ENCODE measurements at regions not wholly inside any gene's neighbourhood (a gene's known extent, or its start where the extent isn't known, plus 50 kb on each side); places are given as distances from the start of the nearest gene placed in this dataset.
"Not testable (repeated sequence)": the region's sequence is repeated elsewhere in the genome, so short reads cannot be mapped to it uniquely, and the experiment has no call there.

GRCh38 chr6:21731411-21732031 lies 138.0 kb downstream of the SOX4 start:
- Mint-ChIP-seq H3K4me3 (no peak overlapping the region), H3K9me3 (no peaks in the 10 kb centered on the region), H3K4me1 (no peaks in the 10 kb centered on the region), H3K36me3 (no peaks in the 10 kb centered on the region), H3K27ac (no peak overlapping the region)
- ATAC-seq (no peak), DNase-seq (ENCODE audit: low spot score in 2 of 2) (no peak)

GRCh38 chr6:21732032-21732730 lies 138.6 kb downstream of the SOX4 start:
- H3K4me1 Mint-ChIP-seq; DNase-seq (ENCODE audit: low spot score in 2 of 2); ATAC-seq; H3K27ac Mint-ChIP-seq; H3K9me3 Mint-ChIP-seq; H3K4me3 Mint-ChIP-seq; H3K36me3 Mint-ChIP-seq: not testable (repeated sequence)

DNA sequence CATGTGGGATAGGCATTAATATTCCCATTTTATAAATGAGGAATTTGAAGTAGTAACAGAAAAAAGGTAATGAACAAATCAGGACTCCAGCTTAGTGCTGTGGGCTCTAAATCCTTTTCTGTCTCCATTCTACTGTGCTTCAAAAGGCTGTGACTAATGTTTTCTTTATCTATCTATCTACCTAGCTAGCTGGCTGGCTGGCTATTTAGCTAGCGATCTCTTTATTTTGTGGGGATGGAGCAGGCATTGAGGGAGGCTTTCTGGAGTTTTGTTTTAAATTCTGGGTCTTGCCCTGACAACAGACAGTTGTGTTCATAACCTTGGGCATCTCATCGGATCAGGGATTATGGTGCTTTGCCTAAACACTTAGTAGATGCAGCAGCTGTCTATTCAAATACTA lies 139.2 kb downstream of the SOX4 start:
- H3K4me3 Mint-ChIP-seq, result no peak overlapping the region
- ATAC-seq, result no peak
- DNase-seq (ENCODE audit: low spot score in 2 of 2), result no peak
- no peaks in the 10 kb centered on the region for H3K4me1 Mint-ChIP-seq
- no peaks in the 10 kb centered on the region for H3K36me3 Mint-ChIP-seq
- no peak overlapping the region for H3K27ac Mint-ChIP-seq
- H3K9me3 Mint-ChIP-seq, result no peaks in the 10 kb centered on the region

- H3K9me3 Mint-ChIP-seq, result no peaks in the 10 kb centered on the region
- no peaks in the 10 kb centered on the region for H3K36me3 Mint-ChIP-seq
- no peak overlapping the region for H3K27ac Mint-ChIP-seq
- no peak for ATAC-seq
- H3K4me1 Mint-ChIP-seq, result no peaks in the 10 kb centered on the region
- H3K4me3 Mint-ChIP-seq, result no peak overlapping the region
- DNase-seq (ENCODE audit: low spot score in 2 of 2), result no peak
Measured at GRCh38 chr6:21733311-21733710, 139.8 kb downstream of the SOX4 start.

DNA sequence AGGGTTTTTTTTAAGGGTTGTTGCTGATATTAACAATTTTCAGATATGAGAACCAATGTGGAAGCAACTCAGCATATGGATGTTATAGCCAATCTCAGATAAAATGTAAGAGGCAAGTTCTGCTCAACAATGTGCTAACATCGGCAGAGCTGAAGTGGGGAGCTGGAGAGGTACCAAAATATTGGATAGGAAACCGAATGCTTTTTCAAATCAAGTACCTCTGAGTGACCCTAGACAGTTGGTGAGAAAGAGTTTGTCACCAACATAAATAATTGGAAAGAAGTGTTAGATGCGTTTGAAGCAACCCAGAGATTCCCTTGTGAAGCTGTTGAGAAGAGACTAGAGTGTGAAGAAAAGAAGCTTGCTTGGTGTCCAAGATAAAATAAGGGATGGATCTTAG lies 140.7 kb downstream of the SOX4 start:
- H3K9me3 Mint-ChIP-seq, result no peaks in the 10 kb centered on the region
- no peaks in the 10 kb centered on the region for H3K36me3 Mint-ChIP-seq
- no peak for ATAC-seq
- no peak overlapping the region for H3K27ac Mint-ChIP-seq
- no peak overlapping the region for H3K4me3 Mint-ChIP-seq
- H3K4me1 Mint-ChIP-seq, result no peaks in the 10 kb centered on the region
- no peak for DNase-seq (ENCODE audit: low spot score in 2 of 2)

- Mint-ChIP-seq H3K27ac (no peak overlapping the region), H3K4me3 (no peak overlapping the region), H3K9me3 (no peaks in the 10 kb centered on the region), H3K36me3 (no peaks in the 10 kb centered on the region), H3K4me1 (no peaks in the 10 kb centered on the region)
- DNase-seq (ENCODE audit: low spot score in 2 of 2) (no peak), ATAC-seq (no peak)
Measured at GRCh38 chr6:21738180-21739094, 144.9 kb downstream of the SOX4 start.

DNA sequence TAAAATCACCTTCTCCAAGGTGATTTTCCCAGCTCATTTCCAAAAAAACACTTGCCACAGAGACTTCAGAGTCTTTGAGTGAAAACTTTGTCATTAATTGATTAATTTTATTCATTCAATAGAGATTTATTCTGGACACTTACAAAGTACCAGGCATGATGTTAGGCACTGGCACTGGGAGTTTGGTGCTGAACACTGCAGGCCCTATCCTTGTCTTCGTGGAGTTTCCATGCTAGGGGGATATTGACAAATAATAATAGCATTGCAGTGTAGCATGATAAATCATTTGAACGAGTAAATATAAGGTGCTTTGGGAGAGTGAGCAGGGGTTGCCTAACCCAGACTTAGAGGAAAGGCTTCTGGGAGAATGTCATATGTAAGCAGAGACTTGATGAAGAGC lies 145.7 kb downstream of the SOX4 start:
- Mint-ChIP-seq H3K27ac (no peak overlapping the region), H3K36me3 (no peaks in the 10 kb centered on the region), H3K4me3 (no peak overlapping the region), H3K9me3 (no peaks in the 10 kb centered on the region), H3K4me1 (no peaks in the 10 kb centered on the region)
- no peak for DNase-seq (ENCODE audit: low spot score in 2 of 2)
- ATAC-seq, result no peak

DNA sequence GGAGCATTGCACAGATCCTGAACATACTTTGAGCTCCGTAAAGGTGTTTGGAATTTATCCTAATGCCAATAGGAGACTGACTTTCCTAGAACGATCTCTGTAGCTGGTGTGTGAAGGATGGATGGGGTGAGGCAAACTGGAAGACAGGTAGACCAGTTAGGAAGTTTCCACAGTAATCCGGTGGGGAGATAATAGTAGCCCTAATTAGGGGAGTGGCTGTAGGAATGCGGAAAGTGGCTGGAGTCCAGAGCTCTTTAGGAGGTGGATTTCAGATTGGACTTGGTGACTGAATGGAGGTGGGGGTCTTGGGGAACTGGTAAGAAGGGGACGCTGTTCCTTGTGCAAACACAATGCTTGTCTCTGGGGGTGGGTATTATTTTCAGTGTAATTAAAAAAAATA lies 146.3 kb downstream of the SOX4 start:
- Mint-ChIP-seq H3K4me1 (no peaks in the 10 kb centered on the region), H3K27ac (no peak overlapping the region), H3K9me3 (no peaks in the 10 kb centered on the region), H3K36me3 (no peaks in the 10 kb centered on the region), H3K4me3 (no peak overlapping the region)
- DNase-seq (ENCODE audit: low spot score in 2 of 2), result no peak
- ATAC-seq, result no peak

DNA sequence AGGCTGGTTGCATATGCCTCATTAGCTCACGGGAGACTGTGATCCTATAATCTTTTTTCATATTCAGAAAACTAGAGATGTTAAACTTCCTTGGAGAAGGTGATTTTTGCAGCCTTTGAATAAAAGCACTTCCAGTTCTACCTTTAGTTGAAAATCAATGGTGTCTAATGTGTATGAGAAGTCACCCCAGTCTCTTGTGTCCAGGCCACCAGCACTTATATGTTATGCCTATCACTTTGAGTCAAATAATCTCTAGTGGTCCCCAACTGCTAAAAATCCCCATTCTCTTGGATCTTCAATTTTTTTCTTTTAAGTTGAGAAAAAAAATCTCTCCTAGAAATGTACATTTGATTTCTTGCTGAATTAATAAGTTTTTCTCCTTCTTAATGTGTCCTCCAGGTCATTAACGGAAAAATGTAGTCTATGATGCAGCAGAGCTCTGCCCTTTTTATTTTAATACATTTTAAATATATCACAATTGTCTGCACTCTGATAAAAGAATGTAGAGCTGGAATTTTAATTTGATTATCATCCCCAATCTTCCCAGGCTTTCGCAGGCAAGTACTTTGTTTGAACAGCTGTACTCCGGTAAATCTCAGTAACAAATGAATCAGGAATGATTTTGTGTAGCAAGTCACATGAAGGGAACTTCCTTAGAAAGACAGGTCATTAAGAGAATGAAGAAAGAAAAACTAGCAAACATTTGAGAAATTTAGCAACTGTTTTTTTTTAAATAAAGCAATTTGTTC lies 147.0 kb downstream of the SOX4 start:
- DNase-seq (ENCODE audit: low spot score in 2 of 2) (no peak), ATAC-seq (no peak)
- H3K27ac Mint-ChIP-seq, result no peak overlapping the region
- no peaks in the 10 kb centered on the region for H3K36me3 Mint-ChIP-seq
- no peaks in the 10 kb centered on the region for H3K9me3 Mint-ChIP-seq
- H3K4me3 Mint-ChIP-seq, result no peak overlapping the region
- H3K4me1 Mint-ChIP-seq, result no peaks in the 10 kb centered on the region

- Mint-ChIP-seq H3K4me1 (no peaks in the 10 kb centered on the region), H3K36me3 (no peaks in the 10 kb centered on the region), H3K27ac (no peak overlapping the region), H3K9me3 (no peaks in the 10 kb centered on the region), H3K4me3 (no peak overlapping the region)
- DNase-seq (ENCODE audit: low spot score in 2 of 2), result no peak
- no peak for ATAC-seq
Measured at GRCh38 chr6:21741221-21742109, 147.9 kb downstream of the SOX4 start.

- no peaks in the 10 kb centered on the region for H3K9me3 Mint-ChIP-seq
- H3K4me3 Mint-ChIP-seq, result no peak overlapping the region
- no peak overlapping the region for H3K27ac Mint-ChIP-seq
- DNase-seq (ENCODE audit: low spot score in 2 of 2) (no peak), ATAC-seq (no peak)
- no peaks in the 10 kb centered on the region for H3K36me3 Mint-ChIP-seq
- no peaks in the 10 kb centered on the region for H3K4me1 Mint-ChIP-seq
Measured at GRCh38 chr6:21742238-21742660, 148.7 kb downstream of the SOX4 start.

GRCh38 chr6:21744331-21744730 lies 150.8 kb downstream of the SOX4 start:
- Mint-ChIP-seq H3K4me3 (no peak overlapping the region), H3K4me1 (no peaks in the 10 kb centered on the region), H3K9me3 (no peaks in the 10 kb centered on the region), H3K27ac (no peak overlapping the region), H3K36me3 (no peaks in the 10 kb centered on the region)
- no peak for ATAC-seq
- no peak for DNase-seq (ENCODE audit: low spot score in 2 of 2)

GRCh38 chr6:21745543-21746337 lies 152.2 kb downstream of the SOX4 start:
- Mint-ChIP-seq H3K9me3 (no peaks in the 10 kb centered on the region), H3K4me1 (no peaks in the 10 kb centered on the region), H3K36me3 (no peaks in the 10 kb centered on the region), H3K27ac (no peak overlapping the region), H3K4me3 (no peak overlapping the region)
- ATAC-seq (no peak), DNase-seq (ENCODE audit: low spot score in 2 of 2) (no peak)

- H3K36me3 Mint-ChIP-seq, result no peaks in the 10 kb centered on the region
- ATAC-seq, result no peak
- DNase-seq (ENCODE audit: low spot score in 2 of 2), result no peak
Measured at GRCh38 chr6:21747441-21747840, 153.9 kb downstream of the SOX4 start.

More at GRCh38 chr6:21747441-21747840, 153.9 kb downstream of the SOX4 start:
- no peaks in the 10 kb centered on the region for H3K4me1 Mint-ChIP-seq
- no peak overlapping the region for H3K27ac Mint-ChIP-seq
- no peaks in the 10 kb centered on the region for H3K9me3 Mint-ChIP-seq
- H3K4me3 Mint-ChIP-seq, result no peak overlapping the region
